Cardiac muscle cell (in vitro differentiated cells and primary cell): ENCODE measurements at regions not wholly inside any gene's neighbourhood (a gene's known extent, or its start where the extent isn't known, plus 50 kb on each side); places are given as distances from the start of the nearest gene placed in this dataset.

Source experiments
- DNase-seq, 2 donors: peaks; one replicate each; pipeline versions ENCODE4 v3.0.0 to v3.0.0-alpha.2; 2010 to 2017; ENCODE audit warnings: low read depth in 1 of 2, low spot score in 1 of 2
- H3K27ac ChIP-seq: fragments of 200-600 bp; sonication (generic); 2 replicates; pipeline ENCODE4 v1.5.1; 2016
- H3K27me3 ChIP-seq: fragments of 200-600 bp; sonication (generic); 2 replicates; pipeline ENCODE4 v1.6.0; 2016; ENCODE audit warnings: control low read depth
- H3K36me3 ChIP-seq: fragments of 200-600 bp; sonication (generic); 2 replicates; pipeline ENCODE4 v1.5.1; 2016; ENCODE audit warnings: control low read depth
- H3K4me1 ChIP-seq: fragments of 200-600 bp; sonication (generic); 2 replicates; pipeline ENCODE4 v1.8.1; 2017; ENCODE audit warnings: low read depth, mild to moderate bottlenecking, mixed run types
- H3K4me3 ChIP-seq: fragments of 200-600 bp; sonication (generic); 2 replicates; pipeline ENCODE4 v1.5.1; 2016; ENCODE audit warnings: mild to moderate bottlenecking
- H3K9me3 ChIP-seq: fragments of 200-600 bp; sonication (generic); 2 replicates; pipeline ENCODE4 v1.5.1; 2017; ENCODE audit warnings: low read depth, mild to moderate bottlenecking, control low read depth
- CTCF ChIP-seq: IDR thresholded peaks from 2 replicates; pipeline ENCODE4 v1.5.1; 2012; ENCODE audit warnings: low read depth, mild to moderate bottlenecking, low read length

- no peak for TF ChIP-seq CTCF
- no peaks in the 10 kb centered on the region for H3K4me1 ChIP-seq
- no peaks in the 10 kb centered on the region for H3K36me3 ChIP-seq
- no peak overlapping the region for H3K27ac ChIP-seq
- H3K4me3 ChIP-seq, result no peak overlapping the region
- H3K27me3 ChIP-seq, result no peaks in the 10 kb centered on the region
- no peaks in the 10 kb centered on the region for H3K9me3 ChIP-seq
- DNase-seq, result no peak
Measured at GRCh38 chr7:13090959-13091358, 403.5 kb downstream of the ARL4A start.

GRCh38 chr7:13091974-13092707 lies 404.7 kb downstream of the ARL4A start:
- H3K9me3 ChIP-seq, result no peaks in the 10 kb centered on the region
- no peaks in the 10 kb centered on the region for H3K4me1 ChIP-seq
- H3K36me3 ChIP-seq, result no peaks in the 10 kb centered on the region
- H3K27ac ChIP-seq, result no peak overlapping the region
- TF ChIP-seq CTCF, result no peak
- no peak overlapping the region for H3K4me3 ChIP-seq
- no peaks in the 10 kb centered on the region for H3K27me3 ChIP-seq
- DNase-seq, result peak in 1 of 2 donors; percentile 79

GRCh38 chr7:13092708-13093005 lies 405.2 kb downstream of the ARL4A start:
- no peak for DNase-seq
- no peak for TF ChIP-seq CTCF
- no peaks in the 10 kb centered on the region for H3K36me3 ChIP-seq
- no peak overlapping the region for H3K4me3 ChIP-seq
- H3K4me1 ChIP-seq, result no peaks in the 10 kb centered on the region
- H3K27ac ChIP-seq, result no peak overlapping the region
- H3K9me3 ChIP-seq, result no peaks in the 10 kb centered on the region
- no peaks in the 10 kb centered on the region for H3K27me3 ChIP-seq

GRCh38 chr7:13093160-13093559 lies 405.7 kb downstream of the ARL4A start:
- no peak overlapping the region for H3K4me3 ChIP-seq
- no peak for TF ChIP-seq CTCF
- DNase-seq, result no peak

GRCh38 chr7:13097499-13097898 lies 410.1 kb downstream of the ARL4A start:
- Histone ChIP-seq H3K27ac (no peak overlapping the region), H3K4me3 (no peak overlapping the region), H3K27me3 (no peaks in the 10 kb centered on the region), H3K36me3 (no peaks in the 10 kb centered on the region), H3K9me3 (no peaks in the 10 kb centered on the region), H3K4me1 (no peaks in the 10 kb centered on the region)
- TF ChIP-seq CTCF, result no peak
- no peak for DNase-seq

More at GRCh38 chr7:13093160-13093559, 405.7 kb downstream of the ARL4A start:
- no peak overlapping the region for H3K27ac ChIP-seq
- H3K27me3 ChIP-seq, result no peaks in the 10 kb centered on the region
- H3K36me3 ChIP-seq, result no peaks in the 10 kb centered on the region
- no peaks in the 10 kb centered on the region for H3K9me3 ChIP-seq
- H3K4me1 ChIP-seq, result no peaks in the 10 kb centered on the region
